GM18507 (cell line): ENCODE measurements at regions not wholly inside any gene's neighbourhood (a gene's known extent, or its start where the extent isn't known, plus 50 kb on each side); places are given as distances from the start of the nearest gene placed in this dataset.

ENCODE experiments used
- DNase-seq: peaks from one replicate; pipeline ENCODE4 v3.0.0; 2011; ENCODE audit warnings: low read depth; ENCODE audit not compliant: insufficient read length; ENCODE audit errors: extremely low spot score
- FAIRE-seq: peaks from 2 replicates; lab custom pipeline; 2011; peaks lifted over from hg19 to GRCh38; lab: Jason Lieb, UNC

- DNase-seq (no peak), FAIRE-seq (no peak)
Observed at GRCh38 chr1:73953586-73953985, 244.4 kb downstream of the LRRIQ3 start.

DNA sequence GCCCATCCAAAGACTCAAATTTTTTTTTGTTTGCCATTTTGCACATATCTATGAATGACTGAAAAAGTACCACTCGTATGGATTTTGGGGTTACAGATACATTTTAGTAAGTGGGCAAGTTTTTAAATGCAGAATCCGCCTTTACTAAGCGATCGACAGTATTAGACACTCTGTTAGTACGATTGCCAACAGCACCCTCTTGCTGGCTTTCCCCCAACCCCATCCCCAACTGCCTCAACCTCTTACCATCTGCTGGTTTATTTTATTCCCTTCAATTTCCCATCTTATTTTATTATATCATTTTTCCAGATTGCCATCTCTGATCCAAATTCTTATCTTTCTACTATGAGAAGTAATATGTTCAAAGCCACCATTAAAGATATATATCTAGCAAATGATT is 244.8 kb downstream of the LRRIQ3 start:
- no peak for FAIRE-seq
- DNase-seq: no peak

- FAIRE-seq: no peak
- DNase-seq: no peak
Observed at GRCh38 chr1:73948055-73948454, 249.9 kb downstream of the LRRIQ3 start.

DNA sequence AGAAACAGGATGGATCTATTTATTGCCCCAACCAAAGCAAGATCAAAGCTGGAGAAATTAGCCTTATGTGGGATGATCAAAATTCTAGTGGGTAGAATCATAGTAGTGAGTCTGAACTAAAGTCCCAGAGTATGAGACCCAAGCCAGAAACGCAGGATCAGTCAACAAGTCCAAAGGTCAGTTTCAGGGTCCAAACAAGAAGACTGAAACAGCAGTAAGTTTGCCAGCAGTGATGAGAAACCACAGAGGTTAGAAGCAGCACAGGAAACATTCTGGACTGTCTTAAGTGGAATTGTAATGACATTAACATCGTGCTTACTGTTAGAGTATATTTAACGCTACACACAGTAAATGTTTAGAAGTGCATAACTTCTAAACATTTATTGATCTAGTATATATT is 251.0 kb downstream of the LRRIQ3 start:
- DNase-seq: no peak
- FAIRE-seq: no peak

GRCh38 chr1:73943270-73943669 is 254.7 kb downstream of the LRRIQ3 start:
- no peak for FAIRE-seq

DNA sequence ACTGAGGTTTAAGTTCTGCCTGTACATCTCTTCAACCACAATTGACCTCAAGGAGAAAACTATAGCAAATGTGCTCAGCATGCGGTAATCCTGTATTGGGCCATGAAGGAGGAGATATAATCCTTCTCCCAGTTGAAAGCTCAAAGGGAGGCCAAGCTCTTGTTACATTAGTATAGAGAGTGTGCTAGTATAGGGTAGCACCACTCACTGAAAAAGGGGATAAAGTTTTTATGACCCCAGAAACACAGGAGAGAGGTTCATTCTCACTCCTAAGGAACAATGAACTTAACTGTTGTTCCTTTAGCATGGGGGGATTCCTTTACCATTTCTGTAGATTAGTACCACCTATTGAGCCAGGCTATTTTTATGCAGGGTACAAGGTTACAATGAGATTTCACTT is 267.7 kb downstream of the LRRIQ3 start:
- FAIRE-seq: no peak
- DNase-seq: no peak

More at GRCh38 chr1:73943270-73943669, 254.7 kb downstream of the LRRIQ3 start:
- DNase-seq: no peak

DNA sequence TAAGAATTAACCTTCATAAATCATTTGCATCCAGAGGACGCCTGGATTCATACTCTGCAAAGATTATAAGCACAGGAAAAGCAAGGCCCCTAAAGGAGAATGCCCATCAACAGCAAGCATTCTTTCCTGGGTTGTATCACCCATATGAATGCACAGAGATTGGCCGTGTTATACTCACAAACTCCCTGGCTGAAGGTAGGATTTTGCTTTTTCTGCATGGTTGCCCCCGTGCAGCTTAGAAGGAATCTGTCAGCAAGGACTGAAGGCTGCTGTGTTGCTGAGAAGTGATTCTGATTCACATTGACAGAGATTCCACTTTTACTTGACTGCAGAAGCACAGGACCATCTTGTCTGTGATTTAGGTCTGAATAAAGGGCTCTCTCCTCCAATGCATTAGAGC is 283.0 kb downstream of the LRRIQ3 start:
- DNase-seq (no peak), FAIRE-seq (no peak)

DNA sequence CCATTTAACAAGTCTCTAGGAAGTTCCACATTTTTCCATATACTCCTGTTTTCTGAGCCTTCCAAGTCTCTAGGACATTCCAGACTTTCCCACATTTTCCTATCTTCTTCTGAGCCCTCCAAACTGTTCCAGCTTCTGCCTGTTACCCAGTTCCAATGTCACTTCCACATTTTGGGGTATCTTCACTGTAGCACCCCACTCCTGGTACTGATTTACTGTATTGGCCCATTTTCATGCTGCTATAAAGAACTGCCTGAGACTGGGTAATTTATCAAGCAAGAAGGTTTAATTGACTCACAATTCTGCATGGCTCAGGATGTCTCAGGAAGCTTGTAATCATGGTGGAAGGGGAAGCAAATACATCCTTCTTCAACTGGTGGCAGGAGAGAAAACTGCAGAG is 285.0 kb downstream of the LRRIQ3 start:
- DNase-seq (no peak), FAIRE-seq (no peak)

- FAIRE-seq (no peak), DNase-seq (no peak)
Observed at GRCh38 chr1:73911849-73912248, 286.1 kb downstream of the LRRIQ3 start.

DNA sequence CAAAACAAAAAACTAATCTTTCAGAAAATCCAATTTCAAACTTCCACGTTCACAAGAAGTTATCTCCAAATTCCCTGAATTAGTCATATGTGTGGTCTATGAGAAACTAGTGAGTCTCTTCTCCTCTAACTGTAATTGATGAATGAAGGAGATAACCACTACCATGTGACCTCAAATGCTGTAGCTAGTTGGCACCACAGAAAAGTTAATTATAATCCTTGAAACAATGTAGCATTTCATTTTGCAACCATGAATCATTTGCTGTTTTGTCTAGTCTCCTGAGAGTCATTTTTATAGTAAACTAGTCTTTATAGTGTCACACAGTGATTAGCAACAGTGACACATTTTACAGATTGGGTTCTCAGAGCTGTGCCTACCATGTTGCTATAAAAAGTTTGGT is 287.5 kb downstream of the LRRIQ3 start:
- FAIRE-seq (no peak), DNase-seq (no peak)

DNA sequence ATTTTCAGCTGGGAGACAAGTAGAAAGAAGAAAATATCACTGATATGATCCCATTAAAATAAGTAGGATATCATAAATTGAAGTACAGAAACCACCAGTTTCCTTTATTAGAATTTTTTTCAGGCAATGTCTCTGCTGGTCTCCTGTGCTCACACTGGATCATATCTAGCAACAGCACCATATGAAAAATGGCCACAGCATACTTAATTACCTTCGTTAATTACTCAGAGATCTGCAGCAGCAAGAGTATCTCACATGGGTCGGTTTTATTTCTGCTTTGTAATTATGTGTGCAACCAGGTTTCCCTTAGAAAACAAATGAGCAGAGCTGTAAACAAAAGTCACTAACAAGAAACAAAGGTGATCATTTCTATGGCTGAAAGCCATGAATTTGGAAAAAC is 287.9 kb downstream of the LRRIQ3 start:
- FAIRE-seq: no peak
- DNase-seq: no peak

GRCh38 chr1:73909043-73909562 is 288.9 kb downstream of the LRRIQ3 start:
- DNase-seq: no peak
- peak; percentile 62 for FAIRE-seq

GRCh38 chr1:73907051-73907450 is 290.9 kb downstream of the LRRIQ3 start:
- DNase-seq: no peak
- no peak for FAIRE-seq

DNA sequence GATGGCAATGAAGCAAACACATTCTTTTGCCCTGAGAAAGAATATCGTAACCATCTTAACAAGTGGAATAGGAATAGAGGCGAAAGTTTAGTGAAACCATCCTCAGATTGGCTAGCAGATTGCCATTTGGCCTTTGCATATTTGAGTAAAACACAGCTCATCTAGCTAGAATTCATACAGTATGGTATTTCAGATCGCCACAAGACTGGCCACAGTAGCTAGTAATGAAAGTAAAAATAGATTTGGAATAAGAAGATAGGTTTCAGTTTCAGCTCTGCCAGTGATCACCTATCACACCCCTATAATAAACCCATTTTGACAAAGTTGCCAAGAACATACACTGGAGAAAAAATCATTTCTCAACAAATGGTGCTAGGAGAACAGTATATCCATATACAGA is 294.9 kb downstream of the LRRIQ3 start:
- FAIRE-seq: no peak
- DNase-seq: no peak

GRCh38 chr1:73901738-73902137 is 296.2 kb downstream of the LRRIQ3 start:
- DNase-seq: no peak

GRCh38 chr1:73899311-73899710 is 298.7 kb downstream of the LRRIQ3 start:
- FAIRE-seq (no peak), DNase-seq (no peak)

More at GRCh38 chr1:73901738-73902137, 296.2 kb downstream of the LRRIQ3 start:
- no peak for FAIRE-seq

DNA sequence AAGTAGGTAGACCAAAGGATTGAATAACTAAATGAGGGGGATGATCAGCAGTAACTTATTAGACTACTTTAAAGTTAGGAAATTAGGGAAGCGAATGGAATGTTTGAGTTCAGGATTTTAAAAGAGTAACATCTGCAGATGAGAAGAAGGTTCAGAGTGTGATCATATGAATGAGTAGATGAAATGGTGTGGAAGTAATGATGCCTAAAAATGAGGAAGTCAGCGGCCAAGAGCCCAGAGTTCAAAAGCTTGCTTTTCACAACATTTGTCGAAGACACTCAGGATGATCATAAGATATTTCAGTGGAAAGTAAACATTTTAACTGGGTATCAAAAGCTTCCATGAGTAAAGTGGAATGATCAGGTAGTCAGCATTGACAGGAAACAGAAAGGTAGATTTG is 299.4 kb downstream of the LRRIQ3 start:
- no peak for FAIRE-seq
- DNase-seq: no peak

DNA sequence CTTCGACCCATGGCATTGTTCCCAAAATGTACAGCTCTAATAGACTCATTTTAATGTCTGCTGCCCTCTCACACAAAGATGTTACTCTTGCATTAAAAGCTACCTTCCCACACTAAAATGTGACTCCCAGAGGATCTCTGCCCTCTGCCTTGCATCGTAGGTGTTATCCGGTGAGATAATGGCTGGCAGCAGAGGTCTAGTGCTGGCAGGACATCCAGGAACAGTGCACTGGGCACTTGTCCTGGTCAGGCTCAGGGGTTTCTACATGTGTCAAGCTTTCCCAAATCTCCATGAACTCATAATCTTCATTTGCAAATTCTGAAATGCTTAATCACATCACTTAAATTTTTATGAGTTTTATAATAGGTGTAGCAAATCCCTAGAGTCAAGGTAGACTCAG is 310.6 kb downstream of the LRRIQ3 start:
- no peak for FAIRE-seq
- no peak for DNase-seq

DNA sequence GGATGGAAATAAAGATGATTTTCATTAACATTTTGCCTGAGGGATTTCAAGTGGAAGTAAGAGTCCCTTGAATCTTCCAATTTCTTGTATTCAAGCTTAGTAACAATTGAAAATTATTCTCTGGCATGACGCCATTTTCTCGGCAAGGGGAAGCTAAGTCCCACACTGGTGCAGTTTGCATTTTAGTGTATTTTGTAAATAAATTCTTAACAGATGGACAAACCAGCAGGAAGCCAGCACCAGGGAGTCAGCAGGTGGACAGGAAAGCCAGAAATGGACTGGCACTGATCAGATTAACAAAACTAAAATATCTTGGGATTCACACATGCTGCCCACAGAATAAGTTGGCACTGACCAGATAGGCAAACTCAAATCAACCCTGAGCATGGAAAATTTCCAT is 311.3 kb downstream of the LRRIQ3 start:
- DNase-seq: no peak
- FAIRE-seq: no peak

GRCh38 chr1:73874806-73875205 is 323.2 kb downstream of the LRRIQ3 start:
- no peak for DNase-seq
- FAIRE-seq: no peak

DNA sequence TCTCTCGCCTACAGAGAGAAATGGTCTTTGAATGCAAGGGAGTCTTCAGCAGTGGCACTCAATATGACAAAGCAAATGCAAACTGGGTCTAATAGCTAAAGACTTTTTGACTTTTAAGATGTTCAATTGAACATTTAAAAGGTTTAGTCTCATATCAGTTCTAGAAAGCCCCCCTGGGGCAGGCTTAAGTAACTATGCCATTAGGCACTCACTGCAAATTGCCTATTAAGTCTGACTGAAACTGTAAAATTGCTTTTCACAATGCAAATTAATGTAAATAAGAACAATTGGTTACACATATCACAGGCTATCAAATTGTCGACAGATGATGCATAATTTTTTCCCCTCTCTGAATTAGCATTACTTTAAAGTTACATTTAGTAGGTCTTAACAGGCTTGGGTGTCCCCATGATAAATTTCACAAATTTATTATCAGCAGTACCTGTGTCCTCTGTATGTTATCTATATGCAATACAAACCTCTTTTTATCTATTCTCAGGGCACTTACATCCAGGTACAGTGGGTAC is 329.1 kb downstream of the LRRIQ3 start:
- DNase-seq (no peak), FAIRE-seq (no peak)

- no peak for DNase-seq
- FAIRE-seq: no peak
Observed at GRCh38 chr1:73862355-73862754, 335.6 kb downstream of the LRRIQ3 start.
